ENCODE measurements at regions not wholly inside any gene's neighbourhood (a gene's known extent, or its start where the extent isn't known, plus 50 kb on each side); places are given as distances from the start of the nearest gene placed in this dataset.
"Not testable (repeated sequence)": the region's sequence is repeated elsewhere in the genome, so short reads cannot be mapped to it uniquely, and the experiment has no call there.

DNA sequence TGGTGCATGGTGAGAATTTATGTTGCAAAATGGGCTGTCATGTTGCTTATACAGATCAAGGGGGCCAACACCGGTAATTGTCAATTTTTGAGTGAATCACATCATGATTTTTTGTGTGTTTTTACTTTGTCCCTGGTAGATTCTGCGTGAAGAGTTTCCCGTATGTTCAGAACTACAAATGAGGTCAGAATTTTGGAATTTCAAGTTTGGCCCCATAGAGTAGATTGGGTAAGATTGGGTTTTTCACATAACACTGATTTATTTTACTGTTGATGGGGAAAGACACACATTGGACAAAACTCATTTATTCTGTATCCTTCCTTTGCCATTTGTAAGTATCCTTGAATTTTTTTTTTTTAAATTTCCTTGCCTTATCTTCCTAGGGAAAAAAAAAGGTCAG is 158.5 kb upstream of the MXRA5 start:
- Histone ChIP-seq H3K4me3 (no peak overlapping the region), H3K9me3 (replicated peaks) (no peaks in the 10 kb centered on the region), H3K27me3 (ENCODE audit: low read depth) (no peaks in the 10 kb centered on the region), H3K4me1 (no peaks in the 10 kb centered on the region), H3K27ac (replicated peaks) (no peak overlapping the region), H3K36me3 (no peaks in the 10 kb centered on the region)
- no peak for DNase-seq
- TF ChIP-seq, protein P1, sequence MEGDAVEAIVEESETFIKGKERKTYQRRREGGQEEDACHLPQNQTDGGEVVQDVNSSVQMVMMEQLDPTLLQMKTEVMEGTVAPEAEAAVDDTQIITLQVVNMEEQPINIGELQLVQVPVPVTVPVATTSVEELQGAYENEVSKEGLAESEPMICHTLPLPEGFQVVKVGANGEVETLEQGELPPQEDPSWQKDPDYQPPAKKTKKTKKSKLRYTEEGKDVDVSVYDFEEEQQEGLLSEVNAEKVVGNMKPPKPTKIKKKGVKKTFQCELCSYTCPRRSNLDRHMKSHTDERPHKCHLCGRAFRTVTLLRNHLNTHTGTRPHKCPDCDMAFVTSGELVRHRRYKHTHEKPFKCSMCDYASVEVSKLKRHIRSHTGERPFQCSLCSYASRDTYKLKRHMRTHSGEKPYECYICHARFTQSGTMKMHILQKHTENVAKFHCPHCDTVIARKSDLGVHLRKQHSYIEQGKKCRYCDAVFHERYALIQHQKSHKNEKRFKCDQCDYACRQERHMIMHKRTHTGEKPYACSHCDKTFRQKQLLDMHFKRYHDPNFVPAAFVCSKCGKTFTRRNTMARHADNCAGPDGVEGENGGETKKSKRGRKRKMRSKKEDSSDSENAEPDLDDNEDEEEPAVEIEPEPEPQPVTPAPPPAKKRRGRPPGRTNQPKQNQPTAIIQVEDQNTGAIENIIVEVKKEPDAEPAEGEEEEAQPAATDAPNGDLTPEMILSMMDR (IDR thresholded peaks at IDR 0.05; ENCODE audit: borderline replicate concordance): no peak
- intact Hi-C loops (cut with micrococcal nuclease): no loop called here

DNA sequence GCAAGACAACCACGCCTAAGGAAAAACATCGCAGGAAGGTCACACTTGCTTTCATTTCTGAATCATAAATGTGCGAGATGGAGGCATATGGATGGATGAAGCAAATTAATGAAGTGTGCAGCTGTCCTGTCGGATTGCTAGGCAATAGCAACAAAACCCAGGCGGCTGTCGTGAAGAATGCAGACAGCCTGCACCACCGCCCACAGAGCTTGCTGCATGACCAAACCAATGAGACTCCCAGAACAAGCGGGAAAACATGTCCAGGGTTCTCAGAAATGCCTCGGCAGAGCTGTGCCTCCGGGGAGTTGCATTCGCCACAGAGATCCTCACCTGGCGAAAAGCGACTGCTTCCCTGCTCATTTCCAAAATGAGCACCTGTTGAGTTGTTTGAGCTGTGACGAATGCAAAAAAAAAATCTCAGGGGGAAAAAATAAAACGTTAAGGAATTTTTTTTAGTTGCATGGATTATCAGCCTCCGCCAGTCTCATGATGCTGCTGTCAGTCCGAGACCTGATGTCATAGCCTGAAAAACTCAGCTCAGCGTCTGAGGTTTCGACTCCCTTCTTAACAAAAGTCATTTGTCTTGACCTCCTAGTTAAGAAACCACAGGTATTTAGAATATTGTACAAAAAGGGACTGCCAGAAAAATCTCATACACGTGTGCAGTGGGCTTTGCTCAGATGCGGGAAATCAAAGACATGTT is 155.5 kb upstream of the MXRA5 start:
- no peaks in the 10 kb centered on the region for H3K4me1 ChIP-seq
- H3K36me3 ChIP-seq: no peaks in the 10 kb centered on the region
- TF ChIP-seq, protein P1 (IDR thresholded peaks at IDR 0.05; ENCODE audit: borderline replicate concordance): no peak
- intact Hi-C loops (cut with micrococcal nuclease): no loop called here
- H3K9me3 ChIP-seq (replicated peaks): no peaks in the 10 kb centered on the region
- H3K27ac ChIP-seq (replicated peaks): no peak overlapping the region
- H3K27me3 ChIP-seq (ENCODE audit: low read depth): no peaks in the 10 kb centered on the region
- peak; percentile 16 for DNase-seq
- no peak overlapping the region for H3K4me3 ChIP-seq

DNA sequence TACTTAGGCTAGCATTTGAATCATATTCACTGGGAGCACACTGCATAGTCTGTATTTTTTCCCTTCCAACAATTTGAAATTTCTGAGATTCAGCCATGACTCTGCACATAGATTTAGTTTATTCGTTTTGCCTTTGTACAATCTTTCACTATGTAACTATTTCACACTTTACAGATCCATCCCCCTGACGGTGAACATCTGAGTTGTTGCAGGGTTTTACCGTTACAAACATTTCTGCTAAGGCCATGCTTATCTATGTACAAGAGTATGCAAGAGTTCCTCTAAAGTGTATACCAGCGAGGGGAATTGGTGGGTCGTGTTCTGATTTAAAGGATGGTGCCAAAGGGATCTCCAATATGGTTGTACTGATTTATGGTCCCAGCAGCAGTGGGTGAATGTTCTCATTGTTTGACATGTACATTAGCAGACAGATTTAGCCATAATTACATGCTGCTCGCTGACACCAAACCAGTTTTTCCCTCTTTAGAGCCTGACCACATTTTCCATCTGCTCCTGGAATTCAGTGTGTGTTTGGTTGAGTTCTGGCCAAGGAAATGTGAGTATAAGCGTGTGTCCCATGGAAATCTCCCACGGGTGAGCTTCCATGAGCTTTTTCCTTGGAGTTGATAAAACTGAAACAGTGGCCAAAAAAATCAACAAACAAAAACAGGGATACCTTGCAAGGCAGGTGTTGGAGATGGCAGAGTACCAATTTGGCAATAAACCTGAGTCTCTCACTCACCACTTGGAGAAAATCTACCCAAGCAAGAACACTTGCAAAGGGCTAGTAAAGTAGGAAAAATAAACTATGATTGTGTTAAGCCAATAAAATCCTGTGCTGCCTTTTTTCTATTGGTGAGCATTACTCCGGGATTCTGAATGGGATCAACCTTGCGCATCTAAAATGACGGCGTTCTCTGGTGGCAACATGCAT is 149.7 kb upstream of the MXRA5 start:
- intact Hi-C loops (cut with micrococcal nuclease); H3K4me3 ChIP-seq; H3K27ac ChIP-seq (replicated peaks); H3K4me1 ChIP-seq; H3K9me3 ChIP-seq (replicated peaks); H3K36me3 ChIP-seq; DNase-seq; H3K27me3 ChIP-seq (ENCODE audit: low read depth): not testable (repeated sequence)

DNA sequence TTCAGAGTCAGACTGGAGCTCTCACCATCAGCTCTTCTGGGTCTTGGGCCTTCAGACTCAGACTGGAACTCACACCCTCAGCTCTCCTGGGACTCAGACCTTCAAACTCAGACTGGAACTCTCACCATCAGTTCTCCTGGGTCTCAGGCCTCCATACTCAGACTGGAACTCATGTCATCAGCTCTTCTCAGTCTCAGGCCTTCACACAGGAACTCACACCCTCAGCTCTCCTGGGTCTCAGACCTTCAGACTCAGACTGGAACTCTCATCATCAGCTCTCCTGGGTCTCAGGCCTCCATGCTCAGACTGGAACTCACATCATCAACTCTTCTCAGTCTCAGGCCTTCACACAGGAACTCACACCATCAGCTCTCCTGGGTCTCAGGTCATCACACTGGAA is 147.2 kb upstream of the MXRA5 start:
- TF ChIP-seq, protein P1 (IDR thresholded peaks at IDR 0.05; ENCODE audit: borderline replicate concordance): no peak
- intact Hi-C loops (cut with micrococcal nuclease): no loop called here
- no peak overlapping the region for H3K27ac ChIP-seq (replicated peaks)
- H3K4me3 ChIP-seq: no peak overlapping the region
- no peaks in the 10 kb centered on the region for H3K4me1 ChIP-seq
- H3K9me3 ChIP-seq (replicated peaks): no peaks in the 10 kb centered on the region
- DNase-seq: no peak
- H3K36me3 ChIP-seq: no peaks in the 10 kb centered on the region
- no peaks in the 10 kb centered on the region for H3K27me3 ChIP-seq (ENCODE audit: low read depth)

DNA sequence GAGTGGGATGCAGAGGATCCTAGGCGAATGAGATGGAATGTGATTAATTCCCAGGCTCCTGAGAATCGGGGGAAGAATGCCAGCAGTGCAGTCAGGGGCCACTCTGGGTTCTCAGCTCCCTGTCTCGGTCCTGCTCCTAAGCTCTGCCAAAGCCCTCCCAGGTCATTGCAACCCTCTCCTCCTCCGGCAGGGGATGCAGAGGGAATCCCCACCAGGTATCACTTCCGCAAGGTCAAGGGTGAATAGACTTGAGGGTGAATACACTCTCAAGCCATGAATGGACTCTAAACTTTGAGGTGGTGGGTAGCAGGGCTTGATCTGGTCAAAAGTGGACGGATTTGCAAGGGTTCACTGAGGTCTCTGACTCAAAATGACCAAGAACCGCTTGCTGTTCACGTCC is 139.3 kb upstream of the MXRA5 start:
- TF ChIP-seq, protein P1 (IDR thresholded peaks at IDR 0.05; ENCODE audit: borderline replicate concordance): no peak
- DNase-seq: no peak

DNA sequence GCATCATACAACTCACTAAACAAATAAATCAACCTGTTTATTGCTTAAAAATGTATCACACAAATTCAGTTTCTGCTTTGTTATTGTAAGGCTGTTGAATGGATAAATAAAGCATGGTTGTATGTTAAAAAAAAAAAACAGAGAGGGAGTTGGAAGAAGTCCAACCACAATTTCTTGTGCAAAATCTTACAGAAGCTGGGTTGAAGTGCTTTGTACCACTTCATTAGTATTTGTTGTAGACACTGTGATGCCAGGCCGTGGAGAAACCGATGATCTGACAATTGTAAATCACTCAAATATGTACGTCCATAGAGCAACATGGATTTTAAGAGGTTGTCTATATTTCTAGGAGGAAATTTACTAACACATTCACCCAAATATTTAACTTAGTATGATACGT is 132.6 kb upstream of the MXRA5 start:
- intact Hi-C loops (cut with micrococcal nuclease): no loop called here
- no peaks in the 10 kb centered on the region for H3K36me3 ChIP-seq
- H3K27me3 ChIP-seq (ENCODE audit: low read depth): no peaks in the 10 kb centered on the region
- H3K4me3 ChIP-seq: no peak overlapping the region
- no peak overlapping the region for H3K27ac ChIP-seq (replicated peaks)
- TF ChIP-seq, protein P1 (IDR thresholded peaks at IDR 0.05; ENCODE audit: borderline replicate concordance): no peak
- no peaks in the 10 kb centered on the region for H3K9me3 ChIP-seq (replicated peaks)
- no peak for DNase-seq
- no peaks in the 10 kb centered on the region for H3K4me1 ChIP-seq

More for the DNA sequence above, 139.3 kb upstream of the MXRA5 start:
- H3K4me1 ChIP-seq: no peaks in the 10 kb centered on the region
- no peaks in the 10 kb centered on the region for H3K9me3 ChIP-seq (replicated peaks)
- H3K27me3 ChIP-seq (ENCODE audit: low read depth): no peaks in the 10 kb centered on the region
- H3K36me3 ChIP-seq: no peaks in the 10 kb centered on the region
- no peak overlapping the region for H3K27ac ChIP-seq (replicated peaks)
- H3K4me3 ChIP-seq: no peak overlapping the region
- intact Hi-C loops (cut with micrococcal nuclease): no loop called here
